ENCODE measurements at regions not wholly inside any gene's neighbourhood (a gene's known extent, or its start where the extent isn't known, plus 50 kb on each side); places are given as distances from the start of the nearest gene placed in this dataset.

- TF ChIP-seq CTCF (IDR thresholded peaks at IDR 0.05): no peak
- no peak for TF ChIP-seq POLR2A (IDR thresholded peaks at IDR 0.05)
- no peak for TF ChIP-seq EP300 (IDR thresholded peaks at IDR 0.05)
Observed at GRCh38 chr2:10236571-10237391, 65.9 kb upstream of the HPCAL1 start.
